Memory B cell (primary cell): ENCODE measurements at regions not wholly inside any gene's neighbourhood (a gene's known extent, or its start where the extent isn't known, plus 50 kb on each side); places are given as distances from the start of the nearest gene placed in this dataset.

ENCODE experiments used
- ATAC-seq: fragments of 150-1000 bp; cut with Tn5 transposase; 2 replicates; pipeline ENCODE4 v1.10.0; 2021; ENCODE audit warnings: low read depth, mild to moderate bottlenecking, moderate library complexity
- DNase-seq, 2 donors: peaks; one replicate each; pipeline ENCODE4 v3.0.0; 2022; ENCODE audit warnings: low spot score in 2 of 2
- H3K27ac Mint-ChIP-seq: one replicate; pipeline ENCODE4 v1.8.0; 2022; ENCODE audit warnings: mild to moderate bottlenecking, moderate library complexity, mixed read lengths
- H3K27me3 Mint-ChIP-seq: one replicate; pipeline ENCODE4 v1.8.0; 2022; ENCODE audit warnings: mixed read lengths
- H3K36me3 Mint-ChIP-seq: one replicate; pipeline ENCODE4 v1.8.0; 2022; ENCODE audit warnings: mild to moderate bottlenecking, mixed read lengths
- H3K4me1 Mint-ChIP-seq: one replicate; pipeline ENCODE4 v1.8.0; 2022; ENCODE audit warnings: mixed read lengths
- H3K4me3 Mint-ChIP-seq: one replicate; pipeline ENCODE4 v1.8.0; 2022; ENCODE audit warnings: mild to moderate bottlenecking, moderate library complexity, mixed read lengths
- H3K9me3 Mint-ChIP-seq: one replicate; pipeline ENCODE4 v1.8.0; 2022; ENCODE audit warnings: mixed read lengths

GRCh38 chr13:40155201-40155600 is 499.7 kb downstream of the COG6 start:
- H3K36me3 Mint-ChIP-seq: no peaks in the 10 kb centered on the region
- no peak for ATAC-seq
- no peak overlapping the region for H3K27ac Mint-ChIP-seq
- DNase-seq: no peak
- H3K9me3 Mint-ChIP-seq: no peaks in the 10 kb centered on the region
- H3K27me3 Mint-ChIP-seq: no peaks in the 10 kb centered on the region
- no peak overlapping the region for H3K4me3 Mint-ChIP-seq
- H3K4me1 Mint-ChIP-seq: peaks cover 2% of the 10 kb centered on the region

GRCh38 chr13:40158218-40158617 is 502.8 kb downstream of the COG6 start:
- peaks cover 9% of the 10 kb centered on the region for H3K4me1 Mint-ChIP-seq
- no peak overlapping the region for H3K27ac Mint-ChIP-seq
- no peaks in the 10 kb centered on the region for H3K36me3 Mint-ChIP-seq
- H3K27me3 Mint-ChIP-seq: no peaks in the 10 kb centered on the region
- no peak for DNase-seq
- ATAC-seq: no peak
- H3K4me3 Mint-ChIP-seq: no peak overlapping the region
- no peaks in the 10 kb centered on the region for H3K9me3 Mint-ChIP-seq

- Mint-ChIP-seq H3K4me1 (peaks cover 11% of the 10 kb centered on the region), H3K36me3 (no peaks in the 10 kb centered on the region), H3K27ac (no peak overlapping the region), H3K4me3 (no peak overlapping the region), H3K27me3 (no peaks in the 10 kb centered on the region), H3K9me3 (no peaks in the 10 kb centered on the region)
- no peak for ATAC-seq
- no peak for DNase-seq
Observed at GRCh38 chr13:40158757-40159156, 503.3 kb downstream of the COG6 start.

GRCh38 chr13:40159736-40160135 is 504.3 kb downstream of the COG6 start:
- Mint-ChIP-seq H3K27me3 (no peaks in the 10 kb centered on the region), H3K36me3 (no peaks in the 10 kb centered on the region), H3K4me1 (peaks cover 11% of the 10 kb centered on the region), H3K27ac (no peak overlapping the region), H3K9me3 (no peaks in the 10 kb centered on the region), H3K4me3 (no peak overlapping the region)
- DNase-seq (no peak), ATAC-seq (no peak)

GRCh38 chr13:40160618-40161350 is 505.3 kb downstream of the COG6 start:
- H3K9me3 Mint-ChIP-seq: no peaks in the 10 kb centered on the region
- H3K4me3 Mint-ChIP-seq: no peak overlapping the region
- peaks cover 12% of the 10 kb centered on the region for H3K4me1 Mint-ChIP-seq
- no peaks in the 10 kb centered on the region for H3K36me3 Mint-ChIP-seq
- no peak for ATAC-seq
- no peak for DNase-seq
- H3K27me3 Mint-ChIP-seq: peaks cover 1% of the 10 kb centered on the region
- H3K27ac Mint-ChIP-seq: no peak overlapping the region

GRCh38 chr13:40161351-40161810 is 505.1 kb downstream of the FOXO1 start:
- H3K4me1 Mint-ChIP-seq: peaks cover 14% of the 10 kb centered on the region
- ATAC-seq (no peak), DNase-seq (no peak)
- peaks cover 1% of the 10 kb centered on the region for H3K27me3 Mint-ChIP-seq
- no peak overlapping the region for H3K4me3 Mint-ChIP-seq
- H3K27ac Mint-ChIP-seq: no peak overlapping the region
- no peaks in the 10 kb centered on the region for H3K36me3 Mint-ChIP-seq
- H3K9me3 Mint-ChIP-seq: no peaks in the 10 kb centered on the region

GRCh38 chr13:40161931-40162330 is 504.5 kb downstream of the FOXO1 start:
- Mint-ChIP-seq H3K9me3 (no peaks in the 10 kb centered on the region), H3K4me3 (no peak overlapping the region), H3K4me1 (peaks cover 17% of the 10 kb centered on the region), H3K27ac (no peak overlapping the region), H3K27me3 (peaks cover 1% of the 10 kb centered on the region), H3K36me3 (no peaks in the 10 kb centered on the region)
- ATAC-seq: no peak
- no peak for DNase-seq

- Mint-ChIP-seq H3K4me3 (no peak overlapping the region), H3K27me3 (peaks cover 1% of the 10 kb centered on the region), H3K27ac (no peak overlapping the region), H3K9me3 (no peaks in the 10 kb centered on the region), H3K36me3 (no peaks in the 10 kb centered on the region), H3K4me1 (peaks cover 17% of the 10 kb centered on the region)
- DNase-seq: no peak
- no peak for ATAC-seq
Observed at GRCh38 chr13:40163066-40164000, 503.1 kb downstream of the FOXO1 start.

GRCh38 chr13:40164133-40164532 is 502.3 kb downstream of the FOXO1 start:
- Mint-ChIP-seq H3K4me1 (peaks cover 17% of the 10 kb centered on the region), H3K36me3 (no peaks in the 10 kb centered on the region), H3K4me3 (no peak overlapping the region), H3K27ac (no peak overlapping the region), H3K9me3 (no peaks in the 10 kb centered on the region), H3K27me3 (peaks cover 1% of the 10 kb centered on the region)
- DNase-seq: no peak
- no peak for ATAC-seq

- Mint-ChIP-seq H3K9me3 (no peaks in the 10 kb centered on the region), H3K4me3 (no peak overlapping the region), H3K36me3 (no peaks in the 10 kb centered on the region), H3K4me1 (peaks cover 15% of the 10 kb centered on the region), H3K27me3 (peaks cover 3% of the 10 kb centered on the region), H3K27ac (no peak overlapping the region)
- ATAC-seq (no peak), DNase-seq (no peak)
Observed at GRCh38 chr13:40165316-40165932, 501.0 kb downstream of the FOXO1 start.

GRCh38 chr13:40167327-40167726 is 499.1 kb downstream of the FOXO1 start:
- no peak overlapping the region for H3K27ac Mint-ChIP-seq
- no peak overlapping the region for H3K4me3 Mint-ChIP-seq
- H3K4me1 Mint-ChIP-seq: peaks cover 10% of the 10 kb centered on the region
- peaks cover 6% of the 10 kb centered on the region for H3K27me3 Mint-ChIP-seq
- DNase-seq (no peak), ATAC-seq (no peak)
- no peaks in the 10 kb centered on the region for H3K36me3 Mint-ChIP-seq
- H3K9me3 Mint-ChIP-seq: no peaks in the 10 kb centered on the region

GRCh38 chr13:40168425-40169166 is 497.8 kb downstream of the FOXO1 start:
- Mint-ChIP-seq H3K4me1 (peaks cover 8% of the 10 kb centered on the region), H3K36me3 (no peaks in the 10 kb centered on the region), H3K27ac (no peak overlapping the region), H3K9me3 (no peaks in the 10 kb centered on the region), H3K4me3 (no peak overlapping the region), H3K27me3 (peaks cover 6% of the 10 kb centered on the region)
- ATAC-seq: no peak
- DNase-seq: no peak

- Mint-ChIP-seq H3K27ac (no peak overlapping the region), H3K27me3 (peaks cover 6% of the 10 kb centered on the region), H3K4me3 (no peak overlapping the region), H3K36me3 (no peaks in the 10 kb centered on the region), H3K4me1 (peaks cover 8% of the 10 kb centered on the region), H3K9me3 (no peaks in the 10 kb centered on the region)
- no peak for ATAC-seq
- no peak for DNase-seq
Observed at GRCh38 chr13:40169476-40169875, 497.0 kb downstream of the FOXO1 start.
